ENCODE measurements at regions not wholly inside any gene's neighbourhood (a gene's known extent, or its start where the extent isn't known, plus 50 kb on each side); places are given as distances from the start of the nearest gene placed in this dataset.
A peak's percentile ranks its signal among the peaks of the same experiment; 100 is the strongest.

DNA sequence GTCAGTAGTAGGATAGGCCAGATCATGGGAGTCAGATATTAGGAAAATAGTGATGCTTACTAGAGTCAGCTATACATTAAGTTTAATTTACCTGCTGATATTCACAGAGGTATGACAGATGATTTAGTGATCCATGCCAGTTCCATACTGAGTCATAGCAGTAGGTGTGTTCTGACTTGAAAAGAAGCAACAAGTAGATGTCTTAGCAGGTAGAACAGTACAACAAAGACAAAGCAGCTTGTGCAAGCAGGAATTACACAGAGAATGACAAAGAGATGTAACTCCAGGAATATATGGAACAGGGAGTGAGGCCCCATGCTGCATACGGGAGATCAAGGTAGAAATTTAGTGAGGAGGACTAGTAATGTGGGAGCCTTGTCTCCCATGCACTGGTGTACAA lies 556.9 kb downstream of the SLC16A7 start:
- no peak overlapping the region for H2AFZ ChIP-seq (ENCODE audit: low read length, unreplicated experiment)
- H3K79me2 ChIP-seq (ENCODE audit: control insufficient read depth, insufficient read depth, low read length, unreplicated experiment): no peaks in the 10 kb centered on the region
- H3K4me1 ChIP-seq (ENCODE audit: control insufficient read depth, insufficient read depth, low read length, unreplicated experiment): peaks cover 15% of the 10 kb centered on the region
- no peaks in the 10 kb centered on the region for H3K27me3 ChIP-seq (ENCODE audit: insufficient read depth, low read length)
- no peak overlapping the region for H3K27ac ChIP-seq (ENCODE audit: low read depth, low read length)
- H3K4me3 ChIP-seq (ENCODE audit: low read depth, low read length): no peak overlapping the region
- H3K36me3 ChIP-seq (ENCODE audit: insufficient read depth, low read length): no peaks in the 10 kb centered on the region

DNA sequence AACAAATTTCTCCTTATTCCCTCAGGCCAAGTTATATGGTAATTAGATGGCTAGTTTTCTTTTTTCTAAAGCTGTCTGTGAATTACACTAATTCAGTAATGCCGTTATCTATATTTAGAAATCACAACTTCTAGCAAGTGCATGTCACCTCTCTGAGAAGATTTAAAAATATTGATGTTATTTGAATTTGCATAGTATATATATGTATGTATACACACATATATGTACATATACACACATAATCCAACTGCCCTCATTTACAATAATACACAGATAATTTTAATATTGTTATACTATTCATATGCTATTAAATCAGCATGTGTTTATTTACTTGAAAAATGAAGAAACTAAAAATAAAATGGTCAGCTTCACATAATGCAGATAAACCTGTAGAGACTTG lies 563.9 kb downstream of the SLC16A7 start:
- H3K4me3 ChIP-seq (ENCODE audit: low read depth, low read length): no peak overlapping the region
- H3K27me3 ChIP-seq (ENCODE audit: insufficient read depth, low read length): no peaks in the 10 kb centered on the region
- no peaks in the 10 kb centered on the region for H3K36me3 ChIP-seq (ENCODE audit: insufficient read depth, low read length)
- H3K79me2 ChIP-seq (ENCODE audit: control insufficient read depth, insufficient read depth, low read length, unreplicated experiment): no peaks in the 10 kb centered on the region
- H3K27ac ChIP-seq (ENCODE audit: low read depth, low read length): no peak overlapping the region
- no peaks in the 10 kb centered on the region for H3K4me1 ChIP-seq (ENCODE audit: control insufficient read depth, insufficient read depth, low read length, unreplicated experiment)
- H2AFZ ChIP-seq (ENCODE audit: low read length, unreplicated experiment): no peak overlapping the region

DNA sequence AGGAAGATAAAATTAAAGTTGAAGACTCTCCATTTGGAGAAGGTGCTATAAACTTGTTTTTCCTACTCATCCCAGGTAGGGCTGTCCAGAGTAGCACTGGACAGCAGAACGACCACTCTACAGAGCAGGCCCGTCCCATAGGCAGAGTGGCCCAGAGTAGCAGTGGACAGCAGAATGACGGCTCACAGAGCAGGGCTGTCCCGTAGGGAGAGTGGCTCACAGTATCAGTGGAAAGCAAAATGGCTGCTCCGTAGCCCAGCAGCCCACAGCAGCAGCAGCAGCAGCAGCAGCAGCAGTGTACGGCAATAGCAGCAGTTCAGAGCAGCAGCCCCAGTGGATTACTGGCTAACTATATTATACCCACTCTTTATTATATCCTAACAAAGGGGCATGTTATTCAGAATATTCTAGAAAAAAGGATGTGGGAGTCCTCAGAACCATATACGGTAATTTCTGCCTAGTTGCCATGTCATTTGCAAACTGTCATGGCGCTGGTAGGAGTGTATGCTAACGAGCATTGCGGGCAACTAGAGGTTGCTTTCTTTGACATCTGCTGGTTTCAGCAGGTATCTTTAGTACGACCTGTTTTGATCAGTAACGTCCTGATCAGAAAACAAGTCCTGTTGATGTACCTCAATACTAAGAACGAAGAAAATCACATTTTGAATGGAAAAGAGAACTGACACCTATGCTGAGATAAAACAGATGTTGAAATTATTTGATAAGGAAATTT lies 567.3 kb downstream of the SLC16A7 start:
- Histone ChIP-seq H3K27me3 (ENCODE audit: insufficient read depth, low read length) (no peaks in the 10 kb centered on the region), H3K4me3 (ENCODE audit: low read depth, low read length) (no peak overlapping the region), H3K27ac (ENCODE audit: low read depth, low read length) (no peak overlapping the region), H2AFZ (ENCODE audit: low read length, unreplicated experiment) (no peak overlapping the region), H3K79me2 (ENCODE audit: control insufficient read depth, insufficient read depth, low read length, unreplicated experiment) (no peaks in the 10 kb centered on the region), H3K36me3 (ENCODE audit: insufficient read depth, low read length) (no peaks in the 10 kb centered on the region), H3K4me1 (ENCODE audit: control insufficient read depth, insufficient read depth, low read length, unreplicated experiment) (no peaks in the 10 kb centered on the region)

DNA sequence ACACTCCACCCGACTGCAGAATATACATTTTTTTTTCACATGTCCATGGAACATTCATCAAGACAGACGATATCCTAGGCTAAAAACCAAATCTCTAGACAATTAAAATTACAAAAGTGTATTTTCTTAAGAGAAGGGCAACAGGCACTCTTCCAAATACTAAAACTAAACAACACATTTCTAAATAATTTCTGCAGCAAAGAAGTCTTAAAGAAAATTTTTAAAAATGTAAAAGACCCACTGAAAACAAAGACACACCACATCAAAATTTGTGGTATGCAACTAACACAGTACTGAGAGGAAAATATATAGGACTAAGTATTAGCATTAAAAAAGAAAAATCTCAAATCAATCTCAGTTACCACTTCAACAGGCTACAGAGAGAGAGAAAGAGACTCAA lies 570.0 kb downstream of the SLC16A7 start:
- no peaks in the 10 kb centered on the region for H3K79me2 ChIP-seq (ENCODE audit: control insufficient read depth, insufficient read depth, low read length, unreplicated experiment)
- no peaks in the 10 kb centered on the region for H3K4me1 ChIP-seq (ENCODE audit: control insufficient read depth, insufficient read depth, low read length, unreplicated experiment)
- no peaks in the 10 kb centered on the region for H3K36me3 ChIP-seq (ENCODE audit: insufficient read depth, low read length)
- no peaks in the 10 kb centered on the region for H3K27me3 ChIP-seq (ENCODE audit: insufficient read depth, low read length)
- no peak overlapping the region for H3K27ac ChIP-seq (ENCODE audit: low read depth, low read length)
- H2AFZ ChIP-seq (ENCODE audit: low read length, unreplicated experiment): no peak overlapping the region
- H3K4me3 ChIP-seq (ENCODE audit: low read depth, low read length): no peak overlapping the region

DNA sequence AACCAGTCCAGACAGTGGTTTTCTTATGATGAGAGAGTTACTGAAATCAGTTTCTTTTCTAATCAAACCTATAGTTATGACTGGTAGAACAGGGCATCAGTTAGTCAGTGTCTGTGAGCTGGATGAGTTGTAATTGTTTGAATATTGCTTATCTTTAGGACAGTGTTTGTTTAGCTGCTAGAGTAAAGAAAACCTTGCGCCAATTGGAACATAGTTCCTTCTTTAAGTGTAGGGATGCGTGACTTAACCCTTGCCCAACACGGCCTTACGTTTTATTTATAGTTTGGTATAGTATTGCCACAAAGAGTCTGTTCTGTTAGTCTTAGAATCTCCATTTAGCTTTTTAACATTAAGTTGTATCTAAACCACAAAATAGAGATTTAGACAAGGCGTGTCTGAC lies 572.6 kb downstream of the SLC16A7 start:
- Histone ChIP-seq H2AFZ (ENCODE audit: low read length, unreplicated experiment) (peak overlapping the region; percentile 26), H3K27ac (ENCODE audit: low read depth, low read length) (no peak overlapping the region), H3K27me3 (ENCODE audit: insufficient read depth, low read length) (no peaks in the 10 kb centered on the region), H3K79me2 (ENCODE audit: control insufficient read depth, insufficient read depth, low read length, unreplicated experiment) (no peaks in the 10 kb centered on the region), H3K4me3 (ENCODE audit: low read depth, low read length) (no peak overlapping the region), H3K36me3 (ENCODE audit: insufficient read depth, low read length) (no peaks in the 10 kb centered on the region), H3K4me1 (ENCODE audit: control insufficient read depth, insufficient read depth, low read length, unreplicated experiment) (peaks cover 20% of the 10 kb centered on the region)

DNA sequence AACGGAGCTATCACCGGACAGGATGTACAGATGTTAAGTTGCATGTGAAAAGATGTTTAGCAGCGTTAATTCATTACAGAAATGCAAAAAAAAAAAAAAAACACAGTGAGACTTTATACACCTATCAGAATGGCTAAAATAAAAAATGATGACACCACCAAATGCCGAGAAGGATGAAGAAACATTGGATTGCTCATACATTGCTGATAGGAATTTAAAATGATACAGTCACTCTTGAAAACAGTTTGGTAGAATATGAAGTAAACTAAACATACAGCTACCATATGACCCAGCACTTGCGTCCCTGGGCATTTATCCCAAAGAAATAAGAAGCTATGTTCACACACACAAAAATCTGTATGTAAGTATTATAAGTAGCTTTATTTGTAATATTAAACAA lies 574.1 kb downstream of the SLC16A7 start:
- Histone ChIP-seq H3K4me3 (ENCODE audit: low read depth, low read length) (no peak overlapping the region), H3K36me3 (ENCODE audit: insufficient read depth, low read length) (no peaks in the 10 kb centered on the region), H2AFZ (ENCODE audit: low read length, unreplicated experiment) (no peak overlapping the region), H3K27me3 (ENCODE audit: insufficient read depth, low read length) (no peaks in the 10 kb centered on the region), H3K27ac (ENCODE audit: low read depth, low read length) (no peak overlapping the region), H3K79me2 (ENCODE audit: control insufficient read depth, insufficient read depth, low read length, unreplicated experiment) (no peaks in the 10 kb centered on the region), H3K4me1 (ENCODE audit: control insufficient read depth, insufficient read depth, low read length, unreplicated experiment) (peaks cover 31% of the 10 kb centered on the region)

DNA sequence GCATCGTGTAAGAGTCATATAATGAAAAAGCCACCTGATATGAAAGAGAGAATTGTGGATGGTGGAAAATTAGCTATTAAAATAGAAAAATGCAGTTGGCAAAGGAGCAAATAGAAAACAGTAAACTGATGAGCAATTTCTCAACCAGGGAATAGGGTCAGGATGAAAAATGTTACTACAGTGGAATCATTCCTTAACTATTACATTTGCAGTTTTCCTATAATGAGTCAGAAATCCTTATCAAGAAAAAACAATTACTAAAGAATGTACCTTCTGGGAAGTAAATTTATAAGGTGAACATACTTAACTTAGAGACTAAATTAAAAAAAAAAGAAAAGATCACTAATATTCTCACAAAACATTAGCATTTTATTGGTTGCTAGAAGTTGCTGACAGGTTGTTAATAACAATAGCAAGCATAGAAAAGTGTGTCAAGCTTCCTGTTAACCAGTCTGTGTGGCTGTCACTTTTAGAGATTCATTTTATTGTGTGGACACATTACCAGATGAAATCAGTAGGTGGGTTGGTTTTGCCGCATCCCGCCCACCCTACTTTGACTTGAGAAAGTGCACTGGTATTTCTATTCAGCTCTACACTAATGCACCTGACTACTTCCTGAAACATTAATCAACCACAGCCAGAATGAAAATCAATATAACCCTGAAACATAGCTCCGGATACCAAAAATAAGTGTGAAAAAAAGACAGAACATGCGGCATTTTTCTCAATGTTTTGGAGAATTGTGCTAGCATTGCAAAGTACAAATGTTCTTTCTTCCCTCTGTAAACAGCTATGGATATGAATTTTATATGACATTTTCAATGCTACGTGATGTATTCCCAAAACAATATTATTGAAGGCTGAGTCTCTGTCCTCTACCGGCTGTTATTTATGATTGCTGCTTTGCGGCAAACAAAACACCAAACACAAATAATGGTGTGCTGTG lies 576.7 kb downstream of the SLC16A7 start:
- no peaks in the 10 kb centered on the region for H3K36me3 ChIP-seq (ENCODE audit: insufficient read depth, low read length)
- H3K79me2 ChIP-seq (ENCODE audit: control insufficient read depth, insufficient read depth, low read length, unreplicated experiment): no peaks in the 10 kb centered on the region
- no peak overlapping the region for H3K4me3 ChIP-seq (ENCODE audit: low read depth, low read length)
- no peaks in the 10 kb centered on the region for H3K27me3 ChIP-seq (ENCODE audit: insufficient read depth, low read length)
- H3K27ac ChIP-seq (ENCODE audit: low read depth, low read length): no peak overlapping the region
- no peak overlapping the region for H2AFZ ChIP-seq (ENCODE audit: low read length, unreplicated experiment)
- H3K4me1 ChIP-seq (ENCODE audit: control insufficient read depth, insufficient read depth, low read length, unreplicated experiment): peaks cover 40% of the 10 kb centered on the region

DNA sequence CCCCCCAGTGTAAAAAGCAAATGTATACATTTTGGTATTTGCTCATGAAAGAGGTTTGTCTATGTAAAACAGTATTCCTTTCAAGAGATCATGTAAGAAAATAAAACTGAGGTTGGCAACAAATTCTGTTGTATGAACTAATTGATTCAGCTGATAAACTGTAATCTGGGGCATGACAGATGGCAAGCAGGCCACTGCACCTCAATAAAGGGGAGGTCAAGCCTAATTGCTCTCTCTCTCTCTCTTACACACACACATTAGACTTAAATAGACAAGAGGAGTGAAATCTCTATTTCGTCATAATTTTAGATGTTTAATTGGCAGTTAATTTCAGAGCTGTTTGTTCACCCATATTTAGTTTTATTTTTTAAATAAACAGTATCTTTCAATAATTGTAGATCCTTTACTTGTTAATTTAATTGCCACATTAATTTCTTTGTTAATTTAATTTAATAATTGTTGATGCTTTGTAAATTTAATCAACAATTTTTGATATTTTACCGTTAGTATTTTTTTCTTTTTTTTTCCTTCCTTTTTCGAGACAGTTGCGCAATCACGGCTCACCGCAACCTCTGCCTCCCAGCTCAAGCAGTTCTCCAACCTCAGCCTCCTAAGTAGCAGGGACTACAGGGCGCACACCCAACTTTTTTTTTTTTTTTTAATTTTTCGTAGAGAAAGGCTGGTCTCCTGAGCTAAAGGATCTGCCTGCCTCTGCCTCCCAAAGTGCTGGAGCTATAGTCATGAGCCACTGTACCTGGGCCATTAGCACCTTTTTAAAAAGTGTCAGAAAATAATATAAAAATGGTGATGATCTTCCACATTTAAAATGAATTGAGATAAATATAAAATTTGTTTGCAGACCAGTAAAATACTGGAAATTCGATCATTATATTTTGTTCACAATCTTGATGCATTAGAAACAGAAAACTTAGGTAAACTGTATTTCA lies 577.7 kb downstream of the SLC16A7 start:
- H3K79me2 ChIP-seq (ENCODE audit: control insufficient read depth, insufficient read depth, low read length, unreplicated experiment): no peaks in the 10 kb centered on the region
- H3K27me3 ChIP-seq (ENCODE audit: insufficient read depth, low read length): no peaks in the 10 kb centered on the region
- no peak overlapping the region for H2AFZ ChIP-seq (ENCODE audit: low read length, unreplicated experiment)
- no peak overlapping the region for H3K4me3 ChIP-seq (ENCODE audit: low read depth, low read length)
- peaks cover 40% of the 10 kb centered on the region for H3K4me1 ChIP-seq (ENCODE audit: control insufficient read depth, insufficient read depth, low read length, unreplicated experiment)
- peak overlapping the region; percentile 36; the same call in 1 of the 2 replicates for H3K27ac ChIP-seq (ENCODE audit: low read depth, low read length)
- H3K36me3 ChIP-seq (ENCODE audit: insufficient read depth, low read length): no peaks in the 10 kb centered on the region

DNA sequence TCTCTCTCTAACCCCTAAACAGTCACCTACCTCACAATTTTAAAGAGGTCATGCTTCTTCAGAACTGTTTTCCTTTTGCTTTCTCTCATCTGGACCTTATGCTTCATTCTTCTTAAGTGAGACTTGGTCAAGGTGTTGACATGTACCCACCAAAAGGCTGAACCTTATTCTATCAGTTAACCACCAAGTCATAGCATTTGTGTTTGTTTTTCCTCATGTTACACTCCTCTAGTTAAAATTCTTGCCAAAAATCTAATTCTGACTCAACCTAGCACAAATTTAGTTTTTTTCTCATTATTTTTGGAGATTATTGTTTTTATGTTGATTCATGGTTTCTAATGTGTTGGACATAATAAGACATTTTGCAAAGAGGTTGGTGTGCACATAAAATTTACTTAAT lies 578.6 kb downstream of the SLC16A7 start:
- Histone ChIP-seq H3K27me3 (ENCODE audit: insufficient read depth, low read length) (no peaks in the 10 kb centered on the region), H3K4me3 (ENCODE audit: low read depth, low read length) (peak overlapping the region; percentile 11; the same call in 1 of the 2 replicates), H3K79me2 (ENCODE audit: control insufficient read depth, insufficient read depth, low read length, unreplicated experiment) (no peaks in the 10 kb centered on the region), H2AFZ (ENCODE audit: low read length, unreplicated experiment) (no peak overlapping the region), H3K36me3 (ENCODE audit: insufficient read depth, low read length) (no peaks in the 10 kb centered on the region), H3K4me1 (ENCODE audit: control insufficient read depth, insufficient read depth, low read length, unreplicated experiment) (peaks cover 40% of the 10 kb centered on the region), H3K27ac (ENCODE audit: low read depth, low read length) (peak overlapping the region; percentile 36)

DNA sequence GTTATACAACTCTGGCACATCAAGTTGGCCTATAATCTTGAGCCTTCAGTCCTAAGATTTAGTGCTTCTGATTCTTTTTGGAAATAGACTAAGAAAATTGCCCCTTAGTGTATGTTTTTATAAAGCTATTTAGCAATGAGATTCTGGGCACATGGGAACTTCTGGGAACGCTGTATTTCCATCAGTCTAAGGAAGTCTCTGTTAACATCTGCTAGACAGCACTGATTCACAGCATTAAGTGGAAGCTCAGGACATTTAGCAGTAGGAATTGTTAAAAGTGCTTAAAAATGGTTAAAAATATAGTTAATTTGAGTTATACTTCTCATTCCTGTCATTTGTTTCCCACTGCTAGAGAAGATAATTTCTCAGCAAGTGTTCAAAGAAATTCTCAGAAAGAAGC lies 579.1 kb downstream of the SLC16A7 start:
- Histone ChIP-seq H3K27ac (ENCODE audit: low read depth, low read length) (peak overlapping the region; percentile 36), H3K36me3 (ENCODE audit: insufficient read depth, low read length) (no peaks in the 10 kb centered on the region)

More for the DNA sequence above, 579.1 kb downstream of the SLC16A7 start:
- Histone ChIP-seq H3K4me3 (ENCODE audit: low read depth, low read length) (no peak overlapping the region), H2AFZ (ENCODE audit: low read length, unreplicated experiment) (no peak overlapping the region), H3K79me2 (ENCODE audit: control insufficient read depth, insufficient read depth, low read length, unreplicated experiment) (no peaks in the 10 kb centered on the region), H3K27me3 (ENCODE audit: insufficient read depth, low read length) (no peaks in the 10 kb centered on the region), H3K4me1 (ENCODE audit: control insufficient read depth, insufficient read depth, low read length, unreplicated experiment) (peaks cover 40% of the 10 kb centered on the region)
